Endodermal cell (in vitro differentiated cells): ENCODE measurements at regions not wholly inside any gene's neighbourhood (a gene's known extent, or its start where the extent isn't known, plus 50 kb on each side); places are given as distances from the start of the nearest gene placed in this dataset.

ENCODE experiments used
- DNase-seq: peaks from one replicate; pipeline ENCODE4 v3.0.0-alpha.2; 2017
- H3K27ac ChIP-seq: 2 replicates; pipeline ENCODE4 v1.5.1; 2013; ENCODE audit warnings: mild to moderate bottlenecking, low read depth, low read length, moderate library complexity
- H3K27me3 ChIP-seq: 2 replicates; pipeline ENCODE4 v1.6.1; 2013; ENCODE audit warnings: mild to moderate bottlenecking, low read length, moderate library complexity; ENCODE audit not compliant: insufficient read depth, control insufficient read depth, poor library complexity, severe bottlenecking
- H3K36me3 ChIP-seq: 2 replicates; pipeline ENCODE4 v1.7.0; 2013; ENCODE audit warnings: mild to moderate bottlenecking, low read length, moderate library complexity; ENCODE audit not compliant: control insufficient read depth, insufficient read depth
- H3K4me1 ChIP-seq: one replicate; pipeline ENCODE4 v1.7.0; 2013; ENCODE audit warnings: low read length; ENCODE audit not compliant: control insufficient read depth, insufficient read depth
- H3K4me3 ChIP-seq: 2 replicates; pipeline ENCODE4 v1.5.1; 2013; ENCODE audit warnings: mild to moderate bottlenecking, low read length, moderate library complexity
- H3K9ac ChIP-seq: 2 replicates; pipeline ENCODE4 v1.6.1; 2013; ENCODE audit warnings: mild to moderate bottlenecking, low read length, moderate library complexity; ENCODE audit not compliant: poor library complexity, severe bottlenecking; ENCODE audit errors: extremely low read depth
- H3K9me3 ChIP-seq: 2 replicates; pipeline ENCODE4 v1.6.1; 2013; ENCODE audit warnings: mild to moderate bottlenecking, low read length, moderate library complexity; ENCODE audit not compliant: control insufficient read depth
- H3K27ac Mint-ChIP-seq: 2 replicates; pipeline ENCODE4 v1.8.0; 2020; ENCODE audit warnings: mixed read lengths
- H3K27me3 Mint-ChIP-seq: 2 replicates; pipeline ENCODE4 v1.8.0; 2021; ENCODE audit warnings: mild to moderate bottlenecking, mixed read lengths; ENCODE audit not compliant: insufficient read depth
- H3K36me3 Mint-ChIP-seq: 2 replicates; pipeline ENCODE4 v1.8.0; 2020; ENCODE audit warnings: low read depth, mixed read lengths
- H3K4me1 Mint-ChIP-seq: 2 replicates; pipeline ENCODE4 v1.8.0; 2020; ENCODE audit warnings: mixed read lengths
- H3K4me3 Mint-ChIP-seq: 2 replicates; pipeline ENCODE4 v1.8.0; 2020; ENCODE audit warnings: mild to moderate bottlenecking, moderate library complexity, mixed read lengths
- H3K9me3 Mint-ChIP-seq: 2 replicates; pipeline ENCODE4 v1.8.0; 2020; ENCODE audit warnings: mild to moderate bottlenecking, mixed read lengths
- WGBS, 2 experiments: methylation state at CpG; one replicate each; pipeline versions ENCODE4 v1.1.5 to v1.1.7; 2013; ENCODE audit warnings: missing lambda C conversion rate in 2 of 2, mixed read lengths in 1 of 2; ENCODE audit not compliant: insufficient coverage in 1 of 2, insufficient read length in 1 of 2; 5-methylcytosine and 5-hydroxymethylcytosine counted together
- TF ChIP-seq, protein P1 (sequence below): fragments of 200-600 bp; sonication (generic); conservative IDR thresholded peaks from 2 replicates; pipeline ENCODE4 v1.5.0; 2021; ENCODE audit warnings: antibody characterized with exemption, mild to moderate bottlenecking

DNA sequence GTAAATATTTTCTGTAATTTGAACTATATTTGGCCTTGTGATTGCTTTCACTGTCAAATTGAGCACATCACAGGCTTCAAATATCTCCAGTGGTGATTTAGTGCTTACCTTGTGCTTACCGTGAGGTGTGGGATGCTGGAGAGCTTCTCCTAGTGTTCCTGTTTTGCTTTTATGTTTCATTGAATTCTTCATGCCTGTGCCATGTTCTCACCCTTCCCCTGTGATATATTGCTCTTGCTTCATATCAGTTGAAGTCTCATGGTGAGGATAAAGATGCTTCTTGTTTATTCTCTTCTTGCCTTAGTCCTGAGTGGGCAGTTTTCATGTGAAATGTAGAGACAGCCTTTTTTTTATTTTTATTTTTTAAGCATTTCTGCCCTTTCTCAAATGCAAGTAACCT, 198.0 kb upstream of the PDGFD start:
- H3K4me1 ChIP-seq = no peaks in the 10 kb centered on the region
- no peaks in the 10 kb centered on the region for H3K36me3 ChIP-seq
- H3K36me3 Mint-ChIP-seq = no peaks in the 10 kb centered on the region
- no peak overlapping the region for H3K27ac ChIP-seq
- H3K27ac Mint-ChIP-seq = no peak overlapping the region
- H3K4me3 Mint-ChIP-seq = no peak overlapping the region
- no peaks in the 10 kb centered on the region for H3K27me3 ChIP-seq
- H3K9ac ChIP-seq = no peak overlapping the region
- no peaks in the 10 kb centered on the region for H3K9me3 ChIP-seq
- peaks cover 4% of the 10 kb centered on the region for H3K4me1 Mint-ChIP-seq
- peaks cover 8% of the 10 kb centered on the region for H3K9me3 Mint-ChIP-seq
- no peak overlapping the region for H3K4me3 ChIP-seq
- TF ChIP-seq, protein P1, sequence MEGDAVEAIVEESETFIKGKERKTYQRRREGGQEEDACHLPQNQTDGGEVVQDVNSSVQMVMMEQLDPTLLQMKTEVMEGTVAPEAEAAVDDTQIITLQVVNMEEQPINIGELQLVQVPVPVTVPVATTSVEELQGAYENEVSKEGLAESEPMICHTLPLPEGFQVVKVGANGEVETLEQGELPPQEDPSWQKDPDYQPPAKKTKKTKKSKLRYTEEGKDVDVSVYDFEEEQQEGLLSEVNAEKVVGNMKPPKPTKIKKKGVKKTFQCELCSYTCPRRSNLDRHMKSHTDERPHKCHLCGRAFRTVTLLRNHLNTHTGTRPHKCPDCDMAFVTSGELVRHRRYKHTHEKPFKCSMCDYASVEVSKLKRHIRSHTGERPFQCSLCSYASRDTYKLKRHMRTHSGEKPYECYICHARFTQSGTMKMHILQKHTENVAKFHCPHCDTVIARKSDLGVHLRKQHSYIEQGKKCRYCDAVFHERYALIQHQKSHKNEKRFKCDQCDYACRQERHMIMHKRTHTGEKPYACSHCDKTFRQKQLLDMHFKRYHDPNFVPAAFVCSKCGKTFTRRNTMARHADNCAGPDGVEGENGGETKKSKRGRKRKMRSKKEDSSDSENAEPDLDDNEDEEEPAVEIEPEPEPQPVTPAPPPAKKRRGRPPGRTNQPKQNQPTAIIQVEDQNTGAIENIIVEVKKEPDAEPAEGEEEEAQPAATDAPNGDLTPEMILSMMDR = no peak
- WGBS, 2 experiments = 86% methylated on average over 1 of the region's 1 CpG; no CpG with 5 or more reads in 1 of the 2 experiments
- DNase-seq = no peak
- H3K27me3 Mint-ChIP-seq = no peaks in the 10 kb centered on the region

- WGBS, 2 experiments = 94 to 95% methylated on average over 2 to 4 of the region's 4 CpGs
- no peak for DNase-seq
- Mint-ChIP-seq H3K36me3 (no peaks in the 10 kb centered on the region), H3K4me3 (no peak overlapping the region), H3K27ac (no peak overlapping the region), H3K4me1 (no peaks in the 10 kb centered on the region), H3K9me3 (peaks cover 7% of the 10 kb centered on the region), H3K27me3 (no peaks in the 10 kb centered on the region)
- H3K9me3 ChIP-seq = peaks cover 12% of the 10 kb centered on the region
- H3K27me3 ChIP-seq = no peaks in the 10 kb centered on the region
- H3K4me1 ChIP-seq = no peaks in the 10 kb centered on the region
- H3K9ac ChIP-seq = no peak overlapping the region
- no peak overlapping the region for H3K27ac ChIP-seq
- TF ChIP-seq, protein P1 = no peak
- H3K4me3 ChIP-seq = no peak overlapping the region
- no peaks in the 10 kb centered on the region for H3K36me3 ChIP-seq
Observed at GRCh38 chr11:104352036-104352435, 188.1 kb upstream of the PDGFD start.

GRCh38 chr11:104343578-104343977, 179.6 kb upstream of the PDGFD start:
- Histone ChIP-seq H3K9ac (no peak overlapping the region), H3K4me3 (no peak overlapping the region), H3K27me3 (no peaks in the 10 kb centered on the region), H3K9me3 (peaks cover 4% of the 10 kb centered on the region), H3K36me3 (no peaks in the 10 kb centered on the region), H3K4me1 (no peaks in the 10 kb centered on the region), H3K27ac (no peak overlapping the region)
- TF ChIP-seq, protein P1 = peak; percentile 71
- Mint-ChIP-seq H3K27me3 (no peaks in the 10 kb centered on the region), H3K9me3 (peaks cover 7% of the 10 kb centered on the region), H3K36me3 (no peaks in the 10 kb centered on the region), H3K4me3 (no peak overlapping the region), H3K4me1 (no peaks in the 10 kb centered on the region), H3K27ac (no peak overlapping the region)
- no peak for DNase-seq
- WGBS, 2 experiments = 100% methylated on average over 1 of the region's 1 CpG; no CpG with 5 or more reads in 1 of the 2 experiments
